ENCODE measurements at regions not wholly inside any gene's neighbourhood (a gene's known extent, or its start where the extent isn't known, plus 50 kb on each side); places are given as distances from the start of the nearest gene placed in this dataset.

GRCh38 chr22:47357086-47357485 is 594.6 kb downstream of the TBC1D22A start:
- Histone ChIP-seq H3K9ac (ENCODE audit: low read length) (no peak overlapping the region), H3K4me2 (ENCODE audit: low read length) (no peak overlapping the region), H3F3A (ENCODE audit: low read length, unreplicated experiment) (no peaks in the 10 kb centered on the region), H3K36me3 (ENCODE audit: low read depth, low read length) (no peaks in the 10 kb centered on the region), H4K20me1 (ENCODE audit: low read length) (no peaks in the 10 kb centered on the region), H2AFZ (ENCODE audit: low read length) (no peak overlapping the region), H3K4me1 (ENCODE audit: insufficient read depth, low read length) (no peaks in the 10 kb centered on the region), H3K4me3 (ENCODE audit: low read length) (no peak overlapping the region), H3K27ac (ENCODE audit: low read length) (no peak overlapping the region), H3K9me2 (replicated peaks; ENCODE audit: low read length) (no peaks in the 10 kb centered on the region), H3K9me3 (ENCODE audit: low read length) (no peaks in the 10 kb centered on the region), H3K27me3 (ENCODE audit: low read length) (0 out of 2 replicates have a peak, but pooled peaks cover 6% of the 10 kb centered on the region), H3K79me2 (ENCODE audit: low read length) (no peaks in the 10 kb centered on the region)
- ChIA-PET POLR2A (ENCODE audit: unreplicated experiment) (no interaction called here), CTCF (no interaction called here)
- DNase-seq (no peak), ATAC-seq (no peak)
- intact Hi-C loops (cut with micrococcal nuclease): no loop called here
- no peak for TF ChIP-seq EZH2phosphoT487 (IDR thresholded peaks at IDR 0.05; ENCODE audit: borderline replicate concordance, low read length)
- TF ChIP-seq EZH2 (IDR thresholded peaks at IDR 0.05; ENCODE audit: low read length, unreplicated experiment): no peak
- no peak for TF ChIP-seq CTCF (conservative IDR thresholded peaks at IDR 0.05; ENCODE audit: low read depth, low read length)
- BruUV-seq (replicated peaks): no TSS peak

GRCh38 chr22:47356511-47357011 is 594.1 kb downstream of the TBC1D22A start:
- DNase-seq: no peak
- ATAC-seq: no peak
- H3F3A ChIP-seq (ENCODE audit: low read length, unreplicated experiment): no peaks in the 10 kb centered on the region
- no peak overlapping the region for H3K4me2 ChIP-seq (ENCODE audit: low read length)
- ChIA-PET CTCF (no interaction called here), POLR2A (ENCODE audit: unreplicated experiment) (no interaction called here)
- H3K4me3 ChIP-seq (ENCODE audit: low read length): no peak overlapping the region
- H3K4me1 ChIP-seq (ENCODE audit: insufficient read depth, low read length): no peaks in the 10 kb centered on the region
- H4K20me1 ChIP-seq (ENCODE audit: low read length): no peaks in the 10 kb centered on the region
- H2AFZ ChIP-seq (ENCODE audit: low read length): no peak overlapping the region
- no peaks in the 10 kb centered on the region for H3K79me2 ChIP-seq (ENCODE audit: low read length)
- no peaks in the 10 kb centered on the region for H3K9me3 ChIP-seq (ENCODE audit: low read length)
- H3K9ac ChIP-seq (ENCODE audit: low read length): no peak overlapping the region
- H3K9me2 ChIP-seq (replicated peaks; ENCODE audit: low read length): no peaks in the 10 kb centered on the region
- no peak for TF ChIP-seq EZH2phosphoT487 (IDR thresholded peaks at IDR 0.05; ENCODE audit: borderline replicate concordance, low read length)
- TF ChIP-seq EZH2 (IDR thresholded peaks at IDR 0.05; ENCODE audit: low read length, unreplicated experiment): no peak
- TF ChIP-seq CTCF (conservative IDR thresholded peaks at IDR 0.05; ENCODE audit: low read depth, low read length): no peak
- no peak overlapping the region for H3K27ac ChIP-seq (ENCODE audit: low read length)
- intact Hi-C loops (cut with micrococcal nuclease): no loop called here
- 0 out of 2 replicates have a peak, but pooled peaks cover 6% of the 10 kb centered on the region for H3K27me3 ChIP-seq (ENCODE audit: low read length)
- no TSS peak for BruUV-seq (replicated peaks)
- H3K36me3 ChIP-seq (ENCODE audit: low read depth, low read length): no peaks in the 10 kb centered on the region

GRCh38 chr22:47355776-47356510 is 593.5 kb downstream of the TBC1D22A start:
- no peak overlapping the region for H3K27ac ChIP-seq (ENCODE audit: low read length)
- H3F3A ChIP-seq (ENCODE audit: low read length, unreplicated experiment): no peaks in the 10 kb centered on the region
- H3K79me2 ChIP-seq (ENCODE audit: low read length): no peaks in the 10 kb centered on the region
- H3K27me3 ChIP-seq (ENCODE audit: low read length): 0 out of 2 replicates have a peak, but pooled peaks cover 6% of the 10 kb centered on the region
- H3K36me3 ChIP-seq (ENCODE audit: low read depth, low read length): no peaks in the 10 kb centered on the region
- ATAC-seq: no peak
- no peak for DNase-seq
- no peak overlapping the region for H3K9ac ChIP-seq (ENCODE audit: low read length)
- H3K9me3 ChIP-seq (ENCODE audit: low read length): no peaks in the 10 kb centered on the region
- no TSS peak for BruUV-seq (replicated peaks)
- H3K4me2 ChIP-seq (ENCODE audit: low read length): no peak overlapping the region
- H4K20me1 ChIP-seq (ENCODE audit: low read length): no peaks in the 10 kb centered on the region
- no peak overlapping the region for H2AFZ ChIP-seq (ENCODE audit: low read length)
- H3K4me1 ChIP-seq (ENCODE audit: insufficient read depth, low read length): no peaks in the 10 kb centered on the region
- no peak overlapping the region for H3K4me3 ChIP-seq (ENCODE audit: low read length)
- H3K9me2 ChIP-seq (replicated peaks; ENCODE audit: low read length): no peaks in the 10 kb centered on the region
- ChIA-PET POLR2A (ENCODE audit: unreplicated experiment) (no interaction called here), CTCF (no interaction called here)
- intact Hi-C loops (cut with micrococcal nuclease): no loop called here
- TF ChIP-seq EZH2 (IDR thresholded peaks at IDR 0.05; ENCODE audit: low read length, unreplicated experiment) (no peak), CTCF (conservative IDR thresholded peaks at IDR 0.05; ENCODE audit: low read depth, low read length) (no peak)

Data from PC-3 (cell line).